ENCODE measurements at regions not wholly inside any gene's neighbourhood (a gene's known extent, or its start where the extent isn't known, plus 50 kb on each side); places are given as distances from the start of the nearest gene placed in this dataset.

GRCh38 chr12:115791331-115791730, 486.2 kb downstream of the MED13L start:
- no peak overlapping the region for H3K27ac ChIP-seq (ENCODE audit: extremely low read depth, low read depth, low read length)
- intact Hi-C loops (cut with micrococcal nuclease) (loop anchor here (10.0 kb wide), 1 partner anchor 123 kb away; no protein-coding TSS in a partner anchor), in situ Hi-C loops (cut with MboI) (no loop called here)
- 0% methylated on average over 4 of the region's 4 CpGs for WGBS (ENCODE audit: insufficient coverage, low coverage, missing lambda C conversion rate)
- H3K9me1 ChIP-seq (ENCODE audit: control insufficient read depth, insufficient read depth, low read length), result no peaks in the 10 kb centered on the region
- DNase-seq (ENCODE audit: extremely low read depth in 1 of 4, low spot score in 3 of 4), result no peak
- TF ChIP-seq KDM2B (CRISPR knock-in tag; IDR thresholded peaks at IDR 0.05) (no peak), SP1 (CRISPR knock-in tag; IDR thresholded peaks at IDR 0.05) (no peak), E2F5 (CRISPR knock-in tag; IDR thresholded peaks at IDR 0.05) (no peak), CLOCK (CRISPR knock-in tag; IDR thresholded peaks at IDR 0.05; ENCODE audit: borderline replicate concordance) (no peak), RBM17 (IDR thresholded peaks at IDR 0.05; ENCODE audit: borderline replicate concordance, low read depth, low read length) (no peak), LEF1 (IDR thresholded peaks at IDR 0.05) (no peak), ID3 (CRISPR knock-in tag; IDR thresholded peaks at IDR 0.05) (no peak), ID3 (tag; IDR thresholded peaks at IDR 0.05) (no peak), RBM22 (IDR thresholded peaks at IDR 0.05; ENCODE audit: low read depth, low read length, poor library complexity, severe bottlenecking) (no peak), CHD2 (IDR thresholded peaks at IDR 0.05; ENCODE audit: low read depth, low read length) (no peak), CREB3 (tag; conservative IDR thresholded peaks at IDR 0.05; ENCODE audit: low read depth) (no peak), DACH1 (IDR thresholded peaks at IDR 0.05; ENCODE audit: partially characterized antibody) (no peak), POLR2G (IDR thresholded peaks at IDR 0.05; ENCODE audit: low read depth, low read length) (no peak)
- POLR2A ChIA-PET, result no interaction called here
- BruUV-seq (replicated peaks), result no TSS peak
- H3K9me3 ChIP-seq (replicated peaks; ENCODE audit: control insufficient read depth, insufficient read depth, low read depth, low read length), result no peaks in the 10 kb centered on the region
- H3K27me3 ChIP-seq (ENCODE audit: control insufficient read depth in 2 of 2, insufficient read depth in 2 of 2, low read length in 2 of 2), result peaks cover 0 to 6% of the 10 kb centered on the region in 2 experiments; a peak in 3 of 5 replicates
- no peaks in the 10 kb centered on the region for H3K36me3 ChIP-seq (ENCODE audit: control insufficient read depth, insufficient read depth, low read length)
- CTCF ChIA-PET (ENCODE audit: low intra/inter-chr PET ratio), result no interaction called here
- H2AFZ ChIP-seq (ENCODE audit: low read depth, low read length), result no peak overlapping the region
- ATAC-seq, result no peak
- no peaks in the 10 kb centered on the region for H3K79me2 ChIP-seq (ENCODE audit: control insufficient read depth, insufficient read depth, low read length)
- no peaks in the 10 kb centered on the region for H4K20me1 ChIP-seq (replicated peaks; ENCODE audit: control insufficient read depth, insufficient read depth, low read length)
- no peak overlapping the region for H3K4me2 ChIP-seq (ENCODE audit: insufficient read depth, low read length)
- no peak for FAIRE-seq
- H3K4me3 ChIP-seq, result no peak overlapping the region
- H3K9ac ChIP-seq (ENCODE audit: insufficient read depth in 1 of 2, low read depth in 2 of 2, low read length in 2 of 2), result no peak overlapping the region
- no peaks in the 10 kb centered on the region for H3K4me1 ChIP-seq (replicated peaks in 1 of 2; ENCODE audit: control insufficient read depth in 2 of 2, insufficient read depth in 2 of 2, low read length in 2 of 2)

Measured in K562 (cell line).